ENCODE measurements at regions not wholly inside any gene's neighbourhood (a gene's known extent, or its start where the extent isn't known, plus 50 kb on each side); places are given as distances from the start of the nearest gene placed in this dataset.
A peak's percentile ranks its signal among the peaks of the same experiment; 100 is the strongest.

DNA sequence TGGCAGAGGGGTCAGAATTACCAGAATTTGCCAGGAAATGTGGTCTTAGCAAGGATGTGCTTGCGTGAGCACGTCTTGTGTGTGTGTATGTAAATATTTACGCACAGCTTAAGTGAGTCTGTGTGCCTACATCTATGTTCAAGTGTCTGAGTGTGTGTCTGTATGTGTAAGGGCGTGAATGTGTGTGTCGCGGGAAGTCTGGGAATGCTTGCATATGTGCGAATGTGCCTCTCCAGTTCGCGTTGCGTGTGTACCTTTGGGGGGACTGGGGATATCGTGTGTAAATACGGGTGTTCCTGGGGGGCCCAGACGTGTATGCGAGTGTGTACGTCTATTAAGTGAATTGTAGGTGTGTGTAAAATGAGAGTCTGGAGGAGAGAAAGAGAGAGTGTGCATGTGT, 68.6 kb upstream of the POU3F1 start:
- ATAC-seq (no peak), DNase-seq (ENCODE audit: low spot score) (peak; percentile 5)
- peaks cover 0 to 16% of the 10 kb centered on the region in 2 donors for H3K27me3 Mint-ChIP-seq
- H3K36me3 Mint-ChIP-seq: no peaks in the 10 kb centered on the region
- H3K9me3 Mint-ChIP-seq: no peaks in the 10 kb centered on the region
- H3K4me1 Mint-ChIP-seq (ENCODE audit: low read depth in 2 of 2): peaks cover 0 to 14% of the 10 kb centered on the region in 2 donors
- H3K4me3 Mint-ChIP-seq: no peak overlapping the region
- no peak overlapping the region for H3K27ac Mint-ChIP-seq

DNA sequence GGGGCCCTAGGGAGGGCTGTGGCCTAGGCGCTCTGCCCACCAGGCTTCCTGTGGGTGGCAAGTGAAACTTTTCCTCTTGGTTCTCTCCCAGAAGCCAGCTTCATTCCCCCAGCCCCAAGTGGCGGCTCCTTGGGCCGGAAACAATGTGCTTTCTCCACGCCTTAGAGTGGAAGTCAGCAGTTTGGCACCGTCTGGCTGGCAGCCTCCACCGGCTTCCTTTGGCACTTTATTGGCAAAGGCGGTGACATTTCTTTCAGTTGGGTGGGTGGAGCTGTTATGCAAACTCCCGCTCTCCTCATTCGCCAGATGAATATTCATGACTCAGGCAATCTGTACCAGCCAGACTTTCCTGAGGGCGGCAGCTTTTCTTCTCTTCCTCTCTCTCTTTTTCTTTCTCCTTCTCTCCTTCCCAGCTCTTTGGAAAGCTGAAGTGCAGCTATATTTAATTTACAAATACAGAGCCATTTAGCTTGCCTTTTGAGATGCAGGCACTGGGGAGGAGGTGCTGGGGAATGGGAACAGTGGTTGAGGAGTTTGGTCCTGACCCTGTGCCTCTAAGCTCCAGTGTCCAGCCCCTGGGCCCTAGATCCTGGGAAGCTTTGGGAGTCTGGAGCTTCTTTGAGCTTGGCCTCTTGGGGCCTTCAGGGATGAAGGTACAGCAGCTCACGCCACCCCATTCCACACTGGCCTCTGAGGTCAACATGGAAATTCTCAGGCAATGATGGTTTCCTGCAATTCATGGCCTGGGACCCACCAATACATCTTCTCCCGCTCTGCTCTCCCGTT, 67.8 kb upstream of the POU3F1 start:
- Mint-ChIP-seq H3K4me3 (no peak overlapping the region), H3K36me3 (no peaks in the 10 kb centered on the region), H3K9me3 (no peaks in the 10 kb centered on the region), H3K4me1 (ENCODE audit: low read depth in 2 of 2) (peaks cover 0 to 14% of the 10 kb centered on the region in 2 donors), H3K27me3 (peaks cover 0 to 17% of the 10 kb centered on the region in 2 donors), H3K27ac (no peak overlapping the region)
- DNase-seq (ENCODE audit: low spot score): peak; percentile 44
- peak in 1 of 2 donors; percentile 69 for ATAC-seq

DNA sequence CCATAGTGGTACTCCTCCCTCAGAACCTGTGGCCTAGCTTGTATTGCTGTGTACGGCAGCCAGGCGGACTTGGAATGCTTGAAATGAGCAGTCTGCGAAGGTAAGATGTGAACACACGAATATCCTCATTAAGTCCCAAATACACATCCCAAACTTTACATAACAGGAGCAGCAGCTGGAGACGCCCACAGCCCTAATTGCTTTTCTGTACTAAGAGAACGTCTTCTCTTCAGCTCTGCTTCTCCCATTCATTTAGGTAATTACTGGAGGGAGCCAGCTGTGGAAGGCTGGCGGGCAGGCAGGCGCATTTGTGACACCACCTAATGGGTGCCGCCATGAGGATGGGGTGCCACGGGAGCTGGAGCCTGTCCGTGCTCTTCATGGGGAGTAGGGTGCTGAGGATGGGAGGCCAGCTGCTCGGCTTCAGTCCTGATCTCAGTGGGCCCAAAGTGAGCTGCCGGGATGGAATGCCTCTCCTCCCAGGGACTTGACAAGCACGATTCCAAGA, 66.6 kb upstream of the POU3F1 start:
- ATAC-seq (no peak), DNase-seq (ENCODE audit: low spot score) (peak; percentile 57)
- Mint-ChIP-seq H3K4me1 (ENCODE audit: low read depth in 2 of 2) (peaks cover 0 to 14% of the 10 kb centered on the region in 2 donors), H3K4me3 (no peak overlapping the region), H3K36me3 (no peaks in the 10 kb centered on the region), H3K9me3 (no peaks in the 10 kb centered on the region), H3K27me3 (peaks cover 3 to 22% of the 10 kb centered on the region in 2 donors), H3K27ac (no peak overlapping the region)

- no peak for ATAC-seq
Observed at GRCh38 chr1:38111589-38111988, 65.0 kb upstream of the POU3F1 start.

GRCh38 chr1:38105267-38105666, 58.7 kb upstream of the POU3F1 start:
- no peak for ATAC-seq
- H3K4me1 Mint-ChIP-seq (ENCODE audit: low read depth in 2 of 2): no peaks in the 10 kb centered on the region
- no peaks in the 10 kb centered on the region for H3K36me3 Mint-ChIP-seq
- DNase-seq (ENCODE audit: low spot score): no peak
- H3K9me3 Mint-ChIP-seq: no peaks in the 10 kb centered on the region
- H3K27ac Mint-ChIP-seq: no peak overlapping the region
- peaks cover 11 to 37% of the 10 kb centered on the region in 2 donors for H3K27me3 Mint-ChIP-seq
- no peak overlapping the region for H3K4me3 Mint-ChIP-seq

More at GRCh38 chr1:38111589-38111988, 65.0 kb upstream of the POU3F1 start:
- H3K4me3 Mint-ChIP-seq: no peak overlapping the region
- no peak overlapping the region for H3K27ac Mint-ChIP-seq
- DNase-seq (ENCODE audit: low spot score): no peak
- peaks cover 3 to 36% of the 10 kb centered on the region in 2 donors for H3K27me3 Mint-ChIP-seq
- no peaks in the 10 kb centered on the region for H3K36me3 Mint-ChIP-seq
- H3K9me3 Mint-ChIP-seq: no peaks in the 10 kb centered on the region
- H3K4me1 Mint-ChIP-seq (ENCODE audit: low read depth in 2 of 2): peaks cover 0 to 14% of the 10 kb centered on the region in 2 donors

- H3K4me1 Mint-ChIP-seq (ENCODE audit: low read depth in 2 of 2): no peaks in the 10 kb centered on the region
- no peak overlapping the region for H3K4me3 Mint-ChIP-seq
- ATAC-seq: no peak
- peaks cover 14 to 31% of the 10 kb centered on the region in 2 donors for H3K27me3 Mint-ChIP-seq
- no peak overlapping the region for H3K27ac Mint-ChIP-seq
- DNase-seq (ENCODE audit: low spot score): no peak
- no peaks in the 10 kb centered on the region for H3K9me3 Mint-ChIP-seq
- no peaks in the 10 kb centered on the region for H3K36me3 Mint-ChIP-seq
Observed at GRCh38 chr1:38102636-38103035, 56.0 kb upstream of the POU3F1 start.

DNA sequence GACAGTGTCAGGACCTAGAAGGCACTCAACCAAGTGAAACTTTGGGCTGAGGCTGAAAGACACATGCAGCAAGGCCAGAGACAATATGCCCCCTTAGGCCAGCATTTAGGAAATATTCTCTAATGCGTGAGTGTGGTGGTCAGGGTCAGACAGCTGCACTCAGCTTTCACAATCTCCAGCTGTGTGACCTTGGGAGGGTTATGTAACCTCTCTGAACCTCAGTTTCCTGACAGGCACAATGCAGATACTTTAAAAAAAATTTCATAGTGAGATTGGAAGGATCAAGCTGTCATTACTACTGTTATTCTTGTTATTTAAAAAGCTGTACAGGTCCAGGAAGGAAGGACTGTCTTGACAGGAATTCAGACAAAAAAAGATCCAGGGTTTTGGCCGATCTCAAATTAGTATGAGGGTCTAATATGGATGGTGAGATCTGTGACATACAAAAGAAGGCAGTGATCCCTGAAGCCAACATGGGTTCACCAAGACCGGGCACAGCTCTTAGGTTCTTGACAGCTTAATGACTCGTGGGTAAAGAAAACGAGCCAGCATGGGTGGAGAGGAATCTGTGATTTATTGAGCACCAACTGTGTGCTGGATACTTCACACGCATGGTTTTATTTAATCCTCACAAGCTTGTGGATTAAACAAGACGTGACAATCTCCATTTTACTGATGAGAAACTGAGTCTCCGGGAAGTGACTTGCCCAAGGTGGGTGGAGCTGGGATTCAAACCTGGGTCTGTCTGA, 54.6 kb upstream of the POU3F1 start:
- H3K27ac Mint-ChIP-seq: no peak overlapping the region
- ATAC-seq: no peak
- H3K4me3 Mint-ChIP-seq: no peak overlapping the region
- DNase-seq (ENCODE audit: low spot score): no peak
- H3K4me1 Mint-ChIP-seq (ENCODE audit: low read depth in 2 of 2): no peaks in the 10 kb centered on the region
- H3K9me3 Mint-ChIP-seq: no peaks in the 10 kb centered on the region
- H3K36me3 Mint-ChIP-seq: no peaks in the 10 kb centered on the region
- peaks cover 14 to 30% of the 10 kb centered on the region in 2 donors for H3K27me3 Mint-ChIP-seq

GRCh38 chr1:38098101-38098847, 51.7 kb upstream of the POU3F1 start:
- no peaks in the 10 kb centered on the region for H3K9me3 Mint-ChIP-seq
- no peak overlapping the region for H3K27ac Mint-ChIP-seq
- no peak for DNase-seq (ENCODE audit: low spot score)
- no peaks in the 10 kb centered on the region for H3K36me3 Mint-ChIP-seq
- peaks cover 14 to 31% of the 10 kb centered on the region in 2 donors for H3K27me3 Mint-ChIP-seq
- ATAC-seq: no peak
- H3K4me1 Mint-ChIP-seq (ENCODE audit: low read depth in 2 of 2): no peaks in the 10 kb centered on the region
- H3K4me3 Mint-ChIP-seq: no peak overlapping the region

GRCh38 chr1:38097284-38097898, 50.8 kb upstream of the POU3F1 start:
- Mint-ChIP-seq H3K4me3 (no peak overlapping the region), H3K4me1 (ENCODE audit: low read depth in 2 of 2) (no peaks in the 10 kb centered on the region), H3K36me3 (no peaks in the 10 kb centered on the region), H3K27ac (no peak overlapping the region), H3K27me3 (peaks cover 18 to 29% of the 10 kb centered on the region in 2 donors), H3K9me3 (no peaks in the 10 kb centered on the region)
- DNase-seq (ENCODE audit: low spot score): no peak
- ATAC-seq: no peak
